Breast epithelium (tissue), 4 donors: ENCODE measurements at regions not wholly inside any gene's neighbourhood (a gene's known extent, or its start where the extent isn't known, plus 50 kb on each side); places are given as distances from the start of the nearest gene placed in this dataset.

Experiments used
- DNase-seq, 2 donors: peaks; one replicate each; pipeline ENCODE4 v3.0.0-alpha.2; 2019; ENCODE audit warnings: low spot score in 2 of 2
- H3K27ac ChIP-seq, 2 donors: fragments of 200-600 bp; sonication (generic) in 1 of 2; one replicate each; pipeline ENCODE4 v1.5.1; 2016 to 2019; ENCODE audit warnings: mild to moderate bottlenecking in 1 of 2
- H3K27me3 ChIP-seq, 2 donors: fragments of 200-600 bp; sonication (generic) in 1 of 2; one replicate each; pipeline versions ENCODE4 v1.5.1 to v1.6.0; 2017 to 2019; ENCODE audit warnings: control low read depth in 1 of 2, mild to moderate bottlenecking in 1 of 2
- H3K36me3 ChIP-seq: fragments of 200-600 bp; one replicate; pipeline ENCODE4 v1.5.1; 2019
- H3K4me1 ChIP-seq, 2 donors: fragments of 200-600 bp; sonication (generic); one replicate each; pipeline ENCODE4 v1.5.1; 2016 to 2019; ENCODE audit warnings: control low read depth in 1 of 2
- H3K4me3 ChIP-seq, 3 donors: fragments of 200-600 bp; sonication (generic); 1 replicate in 2 of 3; 2 replicates in 1 of 3; pipeline ENCODE4 v1.5.1; 2016 to 2019; ENCODE audit warnings: mild to moderate bottlenecking in 3 of 3, moderate library complexity in 2 of 3
- H3K9me3 ChIP-seq, 2 donors: fragments of 200-600 bp; sonication (generic) in 1 of 2; one replicate each; pipeline ENCODE4 v1.5.1; 2016 to 2019; ENCODE audit warnings: control low read depth in 1 of 2
- CTCF ChIP-seq, 3 donors: fragments of 450-650 bp; IDR thresholded peaks; one replicate each; pipeline ENCODE4 v1.5.1; 2016 to 2017; ENCODE audit warnings: antibody characterized with exemption in 3 of 3, mild to moderate bottlenecking in 3 of 3, moderate library complexity in 3 of 3
- POLR2A ChIP-seq: fragments of 450-650 bp; IDR thresholded peaks from one replicate; pipeline ENCODE4 v1.6.1; 2016; ENCODE audit warnings: antibody characterized with exemption, mild to moderate bottlenecking, moderate library complexity
- POLR2AphosphoS5 ChIP-seq, 3 donors: sonication (generic); formaldehyde crosslinking; IDR thresholded peaks; one replicate each; pipeline ENCODE4 v1.6.1; 2017; ENCODE audit warnings: antibody characterized with exemption in 3 of 3
- intact Hi-C: fragments of 100-400 bp; cut with DNase I; formaldehyde crosslinking; loops from one replicate; pipeline ENCODE4 v1.15.1; 2023; ENCODE audit warnings: low total_unique reads

- Histone ChIP-seq H3K4me3 (no peak overlapping the region), H3K36me3 (no peaks in the 10 kb centered on the region), H3K9me3 (no peaks in the 10 kb centered on the region), H3K27ac (no peak overlapping the region), H3K4me1 (no peaks in the 10 kb centered on the region), H3K27me3 (no peaks in the 10 kb centered on the region)
- no peak for DNase-seq
- intact Hi-C loops: no loop called here
- no peak for TF ChIP-seq CTCF (IDR thresholded peaks at IDR 0.05)
- TF ChIP-seq POLR2AphosphoS5 (IDR thresholded peaks at IDR 0.05): no peak
- no peak for TF ChIP-seq POLR2A
These were observed 52.2 kb upstream of the RBSN start for GRCh38 chr3:15151166-15151565.

- Histone ChIP-seq H3K27ac (no peak overlapping the region), H3K36me3 (no peaks in the 10 kb centered on the region)
- TF ChIP-seq CTCF (IDR thresholded peaks at IDR 0.05) (no peak), POLR2A (no peak), POLR2AphosphoS5 (IDR thresholded peaks at IDR 0.05) (no peak)
These were observed 53.2 kb upstream of the RBSN start for GRCh38 chr3:15152184-15152583.

GRCh38 chr3:15153103-15153502 is 52.9 kb upstream of the CAPN7 start:
- Histone ChIP-seq H3K36me3 (no peaks in the 10 kb centered on the region), H3K27me3 (peaks cover 0 to 7% of the 10 kb centered on the region in 2 donors), H3K9me3 (no peaks in the 10 kb centered on the region), H3K4me3 (no peak overlapping the region), H3K27ac (no peak overlapping the region), H3K4me1 (no peaks in the 10 kb centered on the region)
- TF ChIP-seq POLR2A (no peak), CTCF (IDR thresholded peaks at IDR 0.05) (no peak), POLR2AphosphoS5 (IDR thresholded peaks at IDR 0.05) (no peak)
- intact Hi-C loops: loop anchor here (2.0 kb wide), 1 partner anchor 32 kb away; no protein-coding TSS in a partner anchor
- no peak for DNase-seq

More at GRCh38 chr3:15152184-15152583, 53.2 kb upstream of the RBSN start:
- no peaks in the 10 kb centered on the region for H3K4me1 ChIP-seq
- no peak for DNase-seq
- no peaks in the 10 kb centered on the region for H3K9me3 ChIP-seq
- peaks cover 0 to 4% of the 10 kb centered on the region in 2 donors for H3K27me3 ChIP-seq
- intact Hi-C loops: loop anchor here (2.0 kb wide), 1 partner anchor 33 kb away; no protein-coding TSS in a partner anchor
- H3K4me3 ChIP-seq: no peak overlapping the region

- TF ChIP-seq CTCF (IDR thresholded peaks at IDR 0.05) (no peak), POLR2A (no peak)
- no peaks in the 10 kb centered on the region for H3K4me1 ChIP-seq
- DNase-seq: no peak
- H3K4me3 ChIP-seq: no peak overlapping the region
- no peaks in the 10 kb centered on the region for H3K36me3 ChIP-seq
- H3K27ac ChIP-seq: no peak overlapping the region
- intact Hi-C loops: no loop called here
- H3K27me3 ChIP-seq: peaks cover 0 to 7% of the 10 kb centered on the region in 2 donors
- H3K9me3 ChIP-seq: no peaks in the 10 kb centered on the region
These were observed 51.7 kb upstream of the CAPN7 start for GRCh38 chr3:15154326-15154725.

GRCh38 chr3:15155840-15156360 is 50.1 kb upstream of the CAPN7 start:
- intact Hi-C loops: no loop called here

More at GRCh38 chr3:15155840-15156360, 50.1 kb upstream of the CAPN7 start:
- H3K36me3 ChIP-seq: no peaks in the 10 kb centered on the region
- no peak overlapping the region for H3K27ac ChIP-seq
- DNase-seq: no peak
- no peak for TF ChIP-seq CTCF (IDR thresholded peaks at IDR 0.05)
- no peak for TF ChIP-seq POLR2AphosphoS5 (IDR thresholded peaks at IDR 0.05)
- no peak for TF ChIP-seq POLR2A
- no peaks in the 10 kb centered on the region for H3K4me1 ChIP-seq
- H3K4me3 ChIP-seq: no peak overlapping the region
- no peaks in the 10 kb centered on the region for H3K9me3 ChIP-seq
- peaks cover 0 to 7% of the 10 kb centered on the region in 2 donors for H3K27me3 ChIP-seq
